ENCODE measurements at regions not wholly inside any gene's neighbourhood (a gene's known extent, or its start where the extent isn't known, plus 50 kb on each side); places are given as distances from the start of the nearest gene placed in this dataset.

DNA sequence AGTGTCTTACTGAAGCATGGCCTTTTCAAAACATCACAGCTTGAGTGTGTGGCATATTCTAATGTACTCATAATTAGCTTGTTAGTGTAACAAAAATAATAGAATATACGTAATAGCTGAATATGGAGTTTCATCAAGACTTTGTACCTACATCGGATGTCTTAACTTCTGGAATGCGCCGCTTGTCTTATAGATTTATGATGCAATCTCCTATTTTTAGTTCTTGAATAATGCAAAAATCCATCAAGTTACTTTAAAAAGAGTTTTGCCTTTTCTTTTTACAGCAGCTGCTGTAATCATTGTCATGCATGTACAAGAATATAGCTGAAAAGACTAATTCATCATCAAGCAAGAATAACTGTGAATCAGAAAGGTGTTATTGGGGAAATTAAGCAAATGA lies 140.7 kb upstream of the SCN7A start:
- TF ChIP-seq CREB1 (IDR thresholded peaks at IDR 0.05; ENCODE audit: low read depth) (no peak), EP300 (IDR thresholded peaks at IDR 0.05; ENCODE audit: borderline replicate concordance) (no peak), MAX (IDR thresholded peaks at IDR 0.05) (no peak), YY1 (IDR thresholded peaks at IDR 0.05; ENCODE audit: low read depth) (no peak), TCF12 (IDR thresholded peaks at IDR 0.05; ENCODE audit: low read depth) (no peak)
- TF ChIP-seq, protein P1, sequence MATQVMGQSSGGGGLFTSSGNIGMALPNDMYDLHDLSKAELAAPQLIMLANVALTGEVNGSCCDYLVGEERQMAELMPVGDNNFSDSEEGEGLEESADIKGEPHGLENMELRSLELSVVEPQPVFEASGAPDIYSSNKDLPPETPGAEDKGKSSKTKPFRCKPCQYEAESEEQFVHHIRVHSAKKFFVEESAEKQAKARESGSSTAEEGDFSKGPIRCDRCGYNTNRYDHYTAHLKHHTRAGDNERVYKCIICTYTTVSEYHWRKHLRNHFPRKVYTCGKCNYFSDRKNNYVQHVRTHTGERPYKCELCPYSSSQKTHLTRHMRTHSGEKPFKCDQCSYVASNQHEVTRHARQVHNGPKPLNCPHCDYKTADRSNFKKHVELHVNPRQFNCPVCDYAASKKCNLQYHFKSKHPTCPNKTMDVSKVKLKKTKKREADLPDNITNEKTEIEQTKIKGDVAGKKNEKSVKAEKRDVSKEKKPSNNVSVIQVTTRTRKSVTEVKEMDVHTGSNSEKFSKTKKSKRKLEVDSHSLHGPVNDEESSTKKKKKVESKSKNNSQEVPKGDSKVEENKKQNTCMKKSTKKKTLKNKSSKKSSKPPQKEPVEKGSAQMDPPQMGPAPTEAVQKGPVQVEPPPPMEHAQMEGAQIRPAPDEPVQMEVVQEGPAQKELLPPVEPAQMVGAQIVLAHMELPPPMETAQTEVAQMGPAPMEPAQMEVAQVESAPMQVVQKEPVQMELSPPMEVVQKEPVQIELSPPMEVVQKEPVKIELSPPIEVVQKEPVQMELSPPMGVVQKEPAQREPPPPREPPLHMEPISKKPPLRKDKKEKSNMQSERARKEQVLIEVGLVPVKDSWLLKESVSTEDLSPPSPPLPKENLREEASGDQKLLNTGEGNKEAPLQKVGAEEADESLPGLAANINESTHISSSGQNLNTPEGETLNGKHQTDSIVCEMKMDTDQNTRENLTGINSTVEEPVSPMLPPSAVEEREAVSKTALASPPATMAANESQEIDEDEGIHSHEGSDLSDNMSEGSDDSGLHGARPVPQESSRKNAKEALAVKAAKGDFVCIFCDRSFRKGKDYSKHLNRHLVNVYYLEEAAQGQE (IDR thresholded peaks at IDR 0.05; ENCODE audit: low read depth): no peak

All from Ishikawa (cell line).